ENCODE measurements at regions not wholly inside any gene's neighbourhood (a gene's known extent, or its start where the extent isn't known, plus 50 kb on each side); places are given as distances from the start of the nearest gene placed in this dataset.
"Not testable (repeated sequence)": the region's sequence is repeated elsewhere in the genome, so short reads cannot be mapped to it uniquely, and the experiment has no call there.

DNA sequence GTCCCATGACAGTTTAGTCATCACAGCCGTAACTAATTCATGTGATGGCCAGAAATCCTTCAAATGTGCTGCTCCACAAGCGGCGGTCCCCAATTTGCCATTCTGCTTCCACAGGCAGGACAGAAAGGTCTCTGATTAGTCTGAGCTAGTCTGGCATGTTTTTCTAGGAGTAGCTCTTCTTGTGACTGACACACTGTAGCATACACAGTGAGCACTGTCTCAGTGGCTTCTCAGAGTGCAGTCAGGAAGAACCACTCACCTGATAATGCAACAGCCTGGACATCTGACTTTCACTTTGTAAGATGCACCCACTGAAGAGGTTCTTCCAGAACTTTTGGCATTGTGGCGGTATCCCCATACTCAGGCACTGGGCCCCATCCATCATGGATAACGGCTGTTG lies 1266.2 kb downstream of the TMEM121 start:
- Histone ChIP-seq H3K9me3 (ENCODE audit: insufficient read depth, low read depth, low read length) (no peaks in the 10 kb centered on the region), H3K36me3 (ENCODE audit: insufficient read depth, low read length) (no peaks in the 10 kb centered on the region), H2AFZ (ENCODE audit: low read depth, low read length) (no peak overlapping the region), H3K4me2 (ENCODE audit: low read length) (no peak overlapping the region), H4K20me1 (ENCODE audit: insufficient read depth, low read length) (no peaks in the 10 kb centered on the region), H3K9ac (ENCODE audit: low read length) (no peak overlapping the region), H3K27ac (ENCODE audit: low read depth, low read length) (no peak overlapping the region), H3K79me2 (ENCODE audit: insufficient read depth, low read length) (no peaks in the 10 kb centered on the region), H3K4me1 (ENCODE audit: insufficient read depth, low read length) (no peaks in the 10 kb centered on the region), H3K27me3 (ENCODE audit: insufficient read depth, low read length) (no peaks in the 10 kb centered on the region), H3K4me3 (ENCODE audit: insufficient read depth, low read depth, low read length) (no peak overlapping the region)
- H3K36me3 Mint-ChIP-seq (ENCODE audit: low read depth, unreplicated experiment), result no peaks in the 10 kb centered on the region
- DNase-seq (ENCODE audit: low read depth) (no peak), FAIRE-seq (no peak)
- peaks cover 7% of the 10 kb centered on the region for H3K9me3 Mint-ChIP-seq (ENCODE audit: unreplicated experiment)
- no peak overlapping the region for H3K4me3 Mint-ChIP-seq (ENCODE audit: unreplicated experiment)
- no peaks in the 10 kb centered on the region for H3K27me3 Mint-ChIP-seq (ENCODE audit: low read depth, unreplicated experiment)
- no peaks in the 10 kb centered on the region for H3K4me1 Mint-ChIP-seq (ENCODE audit: low read depth, unreplicated experiment)
- TF ChIP-seq, protein P1, sequence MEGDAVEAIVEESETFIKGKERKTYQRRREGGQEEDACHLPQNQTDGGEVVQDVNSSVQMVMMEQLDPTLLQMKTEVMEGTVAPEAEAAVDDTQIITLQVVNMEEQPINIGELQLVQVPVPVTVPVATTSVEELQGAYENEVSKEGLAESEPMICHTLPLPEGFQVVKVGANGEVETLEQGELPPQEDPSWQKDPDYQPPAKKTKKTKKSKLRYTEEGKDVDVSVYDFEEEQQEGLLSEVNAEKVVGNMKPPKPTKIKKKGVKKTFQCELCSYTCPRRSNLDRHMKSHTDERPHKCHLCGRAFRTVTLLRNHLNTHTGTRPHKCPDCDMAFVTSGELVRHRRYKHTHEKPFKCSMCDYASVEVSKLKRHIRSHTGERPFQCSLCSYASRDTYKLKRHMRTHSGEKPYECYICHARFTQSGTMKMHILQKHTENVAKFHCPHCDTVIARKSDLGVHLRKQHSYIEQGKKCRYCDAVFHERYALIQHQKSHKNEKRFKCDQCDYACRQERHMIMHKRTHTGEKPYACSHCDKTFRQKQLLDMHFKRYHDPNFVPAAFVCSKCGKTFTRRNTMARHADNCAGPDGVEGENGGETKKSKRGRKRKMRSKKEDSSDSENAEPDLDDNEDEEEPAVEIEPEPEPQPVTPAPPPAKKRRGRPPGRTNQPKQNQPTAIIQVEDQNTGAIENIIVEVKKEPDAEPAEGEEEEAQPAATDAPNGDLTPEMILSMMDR (IDR thresholded peaks at IDR 0.05; ENCODE audit: insufficient read depth, low read depth, low read length), result no peak
- TF ChIP-seq EZH2 (IDR thresholded peaks at IDR 0.05; ENCODE audit: insufficient read depth, low read length), result no peak
- no peak overlapping the region for H3K27ac Mint-ChIP-seq (ENCODE audit: unreplicated experiment)

DNA sequence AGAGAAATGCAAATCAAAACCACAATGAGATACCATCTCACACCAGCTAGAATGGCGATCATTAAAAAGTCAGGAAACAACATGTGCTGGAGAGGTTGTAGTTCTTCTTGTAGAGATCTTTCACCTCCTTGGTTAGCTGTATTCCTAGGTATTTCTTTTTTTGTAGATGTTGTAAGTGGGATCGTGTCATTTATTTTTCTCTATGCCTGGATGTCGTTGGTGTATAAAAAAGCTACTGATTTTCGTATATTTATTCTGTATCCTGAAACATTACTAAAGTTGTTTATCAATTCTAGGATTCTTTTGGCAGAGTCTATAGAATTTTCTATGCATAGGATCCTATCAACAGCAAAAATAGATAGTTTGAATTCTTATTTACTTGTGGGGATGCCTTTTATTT lies 1271.8 kb downstream of the TMEM121 start:
- H3K4me2 ChIP-seq (ENCODE audit: low read length); H3K9me3 ChIP-seq (ENCODE audit: insufficient read depth, low read depth, low read length); H2AFZ ChIP-seq (ENCODE audit: low read depth, low read length); H3K27me3 Mint-ChIP-seq (ENCODE audit: low read depth, unreplicated experiment); H3K79me2 ChIP-seq (ENCODE audit: insufficient read depth, low read length); H3K4me3 Mint-ChIP-seq (ENCODE audit: unreplicated experiment); H3K9me3 Mint-ChIP-seq (ENCODE audit: unreplicated experiment); DNase-seq (ENCODE audit: low read depth); FAIRE-seq; H3K4me3 ChIP-seq (ENCODE audit: insufficient read depth, low read depth, low read length); H3K9ac ChIP-seq (ENCODE audit: low read length); H3K36me3 Mint-ChIP-seq (ENCODE audit: low read depth, unreplicated experiment); H3K27me3 ChIP-seq (ENCODE audit: insufficient read depth, low read length); H3K27ac ChIP-seq (ENCODE audit: low read depth, low read length); H3K27ac Mint-ChIP-seq (ENCODE audit: unreplicated experiment); H3K4me1 ChIP-seq (ENCODE audit: insufficient read depth, low read length); H3K4me1 Mint-ChIP-seq (ENCODE audit: low read depth, unreplicated experiment); H4K20me1 ChIP-seq (ENCODE audit: insufficient read depth, low read length); H3K36me3 ChIP-seq (ENCODE audit: insufficient read depth, low read length): not testable (repeated sequence)

GRCh38 chr14:106802413-106803364 lies 1276.3 kb downstream of the TMEM121 start:
- DNase-seq (ENCODE audit: low read depth), result no peak

More at GRCh38 chr14:106802413-106803364, 1276.3 kb downstream of the TMEM121 start:
- Histone ChIP-seq H3K4me3 (ENCODE audit: insufficient read depth, low read depth, low read length) (no peak overlapping the region), H3K79me2 (ENCODE audit: insufficient read depth, low read length) (no peaks in the 10 kb centered on the region), H3K9ac (ENCODE audit: low read length) (no peak overlapping the region), H3K4me2 (ENCODE audit: low read length) (no peak overlapping the region), H3K9me3 (ENCODE audit: insufficient read depth, low read depth, low read length) (peaks cover 3% of the 10 kb centered on the region), H2AFZ (ENCODE audit: low read depth, low read length) (no peak overlapping the region), H3K27me3 (ENCODE audit: insufficient read depth, low read length) (no peaks in the 10 kb centered on the region), H4K20me1 (ENCODE audit: insufficient read depth, low read length) (no peaks in the 10 kb centered on the region), H3K36me3 (ENCODE audit: insufficient read depth, low read length) (no peaks in the 10 kb centered on the region), H3K27ac (ENCODE audit: low read depth, low read length) (no peak overlapping the region), H3K4me1 (ENCODE audit: insufficient read depth, low read length) (no peaks in the 10 kb centered on the region)
- no peak overlapping the region for H3K4me3 Mint-ChIP-seq (ENCODE audit: unreplicated experiment)
- no peak for FAIRE-seq
- TF ChIP-seq EZH2 (IDR thresholded peaks at IDR 0.05; ENCODE audit: insufficient read depth, low read length), result no peak
- TF ChIP-seq, protein P1 (IDR thresholded peaks at IDR 0.05; ENCODE audit: insufficient read depth, low read depth, low read length), result no peak
- H3K9me3 Mint-ChIP-seq (ENCODE audit: unreplicated experiment), result peaks cover 11% of the 10 kb centered on the region
- H3K27ac Mint-ChIP-seq (ENCODE audit: unreplicated experiment), result no peak overlapping the region
- no peaks in the 10 kb centered on the region for H3K36me3 Mint-ChIP-seq (ENCODE audit: low read depth, unreplicated experiment)
- no peaks in the 10 kb centered on the region for H3K4me1 Mint-ChIP-seq (ENCODE audit: low read depth, unreplicated experiment)
- H3K27me3 Mint-ChIP-seq (ENCODE audit: low read depth, unreplicated experiment), result no peaks in the 10 kb centered on the region
